GM12878 (cell line): ENCODE measurements at regions not wholly inside any gene's neighbourhood (a gene's known extent, or its start where the extent isn't known, plus 50 kb on each side); places are given as distances from the start of the nearest gene placed in this dataset.

ENCODE experiments used
- ATAC-seq: fragments of 200-7000 bp; cut with Tn5 transposase; 3 replicates; pipeline ENCODE4 v1.9.1; 2020; ENCODE audit warnings: mild to moderate bottlenecking, moderate library complexity
- BruUV-seq: library from RNA; stranded (reverse); fragments of 400-500 nt; replicated peaks from 2 replicates; lab custom pipeline; 2021; lab: Mats Ljungman, UMichigan
- CTCF ChIA-PET: fragments of 300-600 bp; sonication (Branson Sonifier 250); formaldehyde crosslinking; extraction: SDS; loops from one replicate; lab custom pipeline; 2021; ENCODE audit warnings: inconsistent platforms; lab: Yijun Ruan, JAX
- POLR2A ChIA-PET: fragments of 350-600 bp; formaldehyde crosslinking; extraction: SDS; loops from one replicate; lab custom pipeline; 2021; ENCODE audit warnings: inconsistent platforms; lab: Charles Lee
- RAD21 ChIA-PET: fragments of 300-600 bp; sonication (Branson Sonifier 250); formaldehyde crosslinking; loops from one replicate; lab custom pipeline; 2023; ENCODE audit warnings: antibody characterized with exemption; ENCODE audit not compliant: unreplicated experiment; lab: Charles Lee
- SMC1A ChIA-PET: fragments of 300-600 bp; sonication (Branson Sonifier 250); formaldehyde crosslinking; loops from one replicate; lab custom pipeline; 2023; ENCODE audit not compliant: unreplicated experiment, uncharacterized antibody; lab: Charles Lee
- DNase-seq: peaks from one replicate; pipeline ENCODE4 v3.0.0-alpha.2; 2011; ENCODE audit warnings: low read depth, low spot score
- FAIRE-seq: peaks from 3 replicates; lab custom pipeline; 2011; peaks lifted over from hg19 to GRCh38; lab: Jason Lieb, UNC
- H2AFZ ChIP-seq: 2 replicates; pipeline ENCODE4 v1.6.0; 2011; ENCODE audit warnings: low read depth, low read length, control low read depth; ENCODE audit not compliant: control insufficient read depth
- H3K27ac ChIP-seq: 2 replicates; pipeline ENCODE4 v1.5.1; 2011; ENCODE audit warnings: control low read depth; ENCODE audit not compliant: control insufficient read depth, insufficient read depth
- H3K27me3 ChIP-seq, 2 experiments: replicated peaks in 1 of 2; 2 replicates each; pipeline versions ENCODE4 v1.6.0 to v1.6.1; 2011; ENCODE audit warnings: low read length in 1 of 2; ENCODE audit not compliant: control insufficient read depth in 2 of 2, insufficient read depth in 2 of 2
- H3K36me3 ChIP-seq, 2 experiments: 2 replicates each; pipeline ENCODE4 v1.5.1; 2011; ENCODE audit warnings: low read length in 1 of 2; ENCODE audit not compliant: control insufficient read depth in 2 of 2, insufficient read depth in 2 of 2
- H3K4me1 ChIP-seq: 2 replicates; pipeline ENCODE4 v1.6.1; 2011; ENCODE audit warnings: mild to moderate bottlenecking, low read length, moderate library complexity, mixed read lengths; ENCODE audit not compliant: control insufficient read depth, insufficient read depth
- H3K4me2 ChIP-seq: 2 replicates; pipeline ENCODE4 v1.6.0; 2011; ENCODE audit warnings: control low read depth; ENCODE audit not compliant: control insufficient read depth, insufficient read depth
- H3K4me3 ChIP-seq: fragments of 200-600 bp; sonication (generic); 2 replicates; pipeline ENCODE4 v1.5.1; 2016
- H3K79me2 ChIP-seq: 2 replicates; pipeline ENCODE4 v1.6.0; 2011; ENCODE audit warnings: low read length; ENCODE audit not compliant: control insufficient read depth, insufficient read depth
- H3K9ac ChIP-seq: 2 replicates; pipeline ENCODE4 v1.8.0; 2011; ENCODE audit warnings: low read length, control low read depth, mixed read lengths; ENCODE audit not compliant: control insufficient read depth, insufficient read depth
- H3K9me3 ChIP-seq: replicated peaks from 3 replicates; pipeline ENCODE4 v1.5.1; 2011; ENCODE audit warnings: mild to moderate bottlenecking, low read length; ENCODE audit not compliant: control insufficient read depth, insufficient read depth
- H4K20me1 ChIP-seq: 2 replicates; pipeline ENCODE4 v1.6.0; 2011; ENCODE audit not compliant: control insufficient read depth, insufficient read depth
- ETV6 ChIP-seq, 2 experiments: fragments of 450-650 bp in 1 of 2; IDR thresholded peaks in 1 of 2; conservative IDR thresholded peaks in 1 of 2; 2 replicates each; pipeline ENCODE4 v1.6.1; 2014; ENCODE audit warnings: antibody characterized with exemption in 1 of 2, borderline replicate concordance in 1 of 2, low read depth in 1 of 2, mild to moderate bottlenecking in 1 of 2, moderate library complexity in 1 of 2
- IRF4 ChIP-seq: IDR thresholded peaks from 2 replicates; pipeline ENCODE4 v1.6.1; 2011; ENCODE audit warnings: low read depth, low read length
- KLF5 ChIP-seq: fragments of 450-650 bp; IDR thresholded peaks from 2 replicates; pipeline ENCODE4 v1.6.1; 2014; ENCODE audit warnings: mild to moderate bottlenecking; ENCODE audit not compliant: partially characterized antibody
- MYB ChIP-seq: fragments of 150-350 bp; IDR thresholded peaks from 2 replicates; pipeline ENCODE4 v1.6.1; 2014; ENCODE audit warnings: mild to moderate bottlenecking, low read depth, low read length, borderline replicate concordance
- NBN ChIP-seq: fragments of 450-650 bp; IDR thresholded peaks from 2 replicates; pipeline ENCODE4 v1.6.1; 2016
- NR2F1 ChIP-seq: fragments of 450-650 bp; conservative IDR thresholded peaks from 2 replicates; pipeline ENCODE4 v1.6.1; 2017; ENCODE audit warnings: mild to moderate bottlenecking
- SMC3 ChIP-seq: IDR thresholded peaks from 2 replicates; pipeline ENCODE4 v1.6.1; 2011; ENCODE audit warnings: low read length, improper control_type of control experiment, borderline replicate concordance
- WGBS: methylation state at CpG from one replicate; pipeline ENCODE4 v1.1.6; 2016; ENCODE audit warnings: low lambda C conversion rate; ENCODE audit not compliant: insufficient replicate concordance, insufficient coverage; ENCODE audit errors: missing lambda C conversion rate; 5-methylcytosine and 5-hydroxymethylcytosine counted together
- in situ Hi-C: fragments of 300-500 bp; cut with MboI; formaldehyde crosslinking; loops from 9 replicates; pipeline ENCODE4 v1.14.3; 2018; ENCODE audit warnings: mixed read lengths
- intact Hi-C: fragments of 100-400 bp; cut with micrococcal nuclease; formaldehyde crosslinking; loops from one replicate; pipeline ENCODE4 v1.14.2; 2022; ENCODE audit not compliant: unreplicated experiment
- TF ChIP-seq, protein P1 (sequence below): fragments of 450-650 bp; formaldehyde crosslinking; IDR thresholded peaks from 2 replicates; pipeline ENCODE4 v1.4.0; 2020; ENCODE audit warnings: mild to moderate bottlenecking, moderate library complexity
- TF ChIP-seq, protein P2 (sequence below): fragments of 450-650 bp; IDR thresholded peaks from 2 replicates; pipeline ENCODE4 v1.6.1; 2016; ENCODE audit warnings: mild to moderate bottlenecking
- TF ChIP-seq, protein P3 (sequence below): fragments of 150-350 bp; IDR thresholded peaks from 2 replicates; pipeline ENCODE4 v1.6.1; 2014; ENCODE audit warnings: mild to moderate bottlenecking, low read depth, low read length

DNA sequence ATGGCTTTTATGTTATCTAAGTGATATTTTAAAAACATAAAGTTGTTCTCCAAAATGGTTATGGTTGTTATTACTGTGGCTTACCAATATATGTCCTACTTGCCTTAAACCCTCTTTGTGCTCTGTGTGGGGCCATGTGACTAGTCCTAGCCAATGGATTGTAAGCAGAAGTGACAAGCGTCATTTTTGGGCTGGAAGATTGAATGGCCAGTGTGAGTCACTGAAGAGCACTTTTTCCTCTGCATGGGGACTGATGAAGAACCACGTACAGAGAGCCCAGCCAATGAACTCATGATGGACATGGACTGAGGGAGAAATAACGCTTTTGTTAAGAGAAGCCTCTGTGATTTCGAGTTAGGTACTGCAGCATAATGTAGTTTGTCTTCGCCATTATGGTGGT is 332.7 kb downstream of the EDEM1 start:
- no peak for FAIRE-seq
- Histone ChIP-seq H3K9ac (no peak overlapping the region), H4K20me1 (no peaks in the 10 kb centered on the region), H3K79me2 (no peaks in the 10 kb centered on the region), H3K9me3 (no peaks in the 10 kb centered on the region), H3K4me2 (no peak overlapping the region), H2AFZ (no peak overlapping the region), H3K27me3 (no peaks in the 10 kb centered on the region), H3K36me3 (no peaks in the 10 kb centered on the region), H3K27ac (no peak overlapping the region), H3K4me1 (no peaks in the 10 kb centered on the region), H3K4me3 (no peak overlapping the region)
- TF ChIP-seq, protein P1, sequence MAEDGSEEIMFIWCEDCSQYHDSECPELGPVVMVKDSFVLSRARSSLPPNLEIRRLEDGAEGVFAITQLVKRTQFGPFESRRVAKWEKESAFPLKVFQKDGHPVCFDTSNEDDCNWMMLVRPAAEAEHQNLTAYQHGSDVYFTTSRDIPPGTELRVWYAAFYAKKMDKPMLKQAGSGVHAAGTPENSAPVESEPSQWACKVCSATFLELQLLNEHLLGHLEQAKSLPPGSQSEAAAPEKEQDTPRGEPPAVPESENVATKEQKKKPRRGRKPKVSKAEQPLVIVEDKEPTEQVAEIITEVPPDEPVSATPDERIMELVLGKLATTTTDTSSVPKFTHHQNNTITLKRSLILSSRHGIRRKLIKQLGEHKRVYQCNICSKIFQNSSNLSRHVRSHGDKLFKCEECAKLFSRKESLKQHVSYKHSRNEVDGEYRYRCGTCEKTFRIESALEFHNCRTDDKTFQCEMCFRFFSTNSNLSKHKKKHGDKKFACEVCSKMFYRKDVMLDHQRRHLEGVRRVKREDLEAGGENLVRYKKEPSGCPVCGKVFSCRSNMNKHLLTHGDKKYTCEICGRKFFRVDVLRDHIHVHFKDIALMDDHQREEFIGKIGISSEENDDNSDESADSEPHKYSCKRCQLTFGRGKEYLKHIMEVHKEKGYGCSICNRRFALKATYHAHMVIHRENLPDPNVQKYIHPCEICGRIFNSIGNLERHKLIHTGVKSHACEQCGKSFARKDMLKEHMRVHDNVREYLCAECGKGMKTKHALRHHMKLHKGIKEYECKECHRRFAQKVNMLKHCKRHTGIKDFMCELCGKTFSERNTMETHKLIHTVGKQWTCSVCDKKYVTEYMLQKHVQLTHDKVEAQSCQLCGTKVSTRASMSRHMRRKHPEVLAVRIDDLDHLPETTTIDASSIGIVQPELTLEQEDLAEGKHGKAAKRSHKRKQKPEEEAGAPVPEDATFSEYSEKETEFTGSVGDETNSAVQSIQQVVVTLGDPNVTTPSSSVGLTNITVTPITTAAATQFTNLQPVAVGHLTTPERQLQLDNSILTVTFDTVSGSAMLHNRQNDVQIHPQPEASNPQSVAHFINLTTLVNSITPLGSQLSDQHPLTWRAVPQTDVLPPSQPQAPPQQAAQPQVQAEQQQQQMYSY (CRISPR knock-in tag): no peak
- no peak for TF ChIP-seq ETV6 (conservative IDR thresholded peaks at IDR 0.05 in 1 of 2, IDR thresholded peaks at IDR 0.05 in 1 of 2; ENCODE audit: borderline replicate concordance in 1 of 2, low read depth in 1 of 2)
- TF ChIP-seq, protein P2, sequence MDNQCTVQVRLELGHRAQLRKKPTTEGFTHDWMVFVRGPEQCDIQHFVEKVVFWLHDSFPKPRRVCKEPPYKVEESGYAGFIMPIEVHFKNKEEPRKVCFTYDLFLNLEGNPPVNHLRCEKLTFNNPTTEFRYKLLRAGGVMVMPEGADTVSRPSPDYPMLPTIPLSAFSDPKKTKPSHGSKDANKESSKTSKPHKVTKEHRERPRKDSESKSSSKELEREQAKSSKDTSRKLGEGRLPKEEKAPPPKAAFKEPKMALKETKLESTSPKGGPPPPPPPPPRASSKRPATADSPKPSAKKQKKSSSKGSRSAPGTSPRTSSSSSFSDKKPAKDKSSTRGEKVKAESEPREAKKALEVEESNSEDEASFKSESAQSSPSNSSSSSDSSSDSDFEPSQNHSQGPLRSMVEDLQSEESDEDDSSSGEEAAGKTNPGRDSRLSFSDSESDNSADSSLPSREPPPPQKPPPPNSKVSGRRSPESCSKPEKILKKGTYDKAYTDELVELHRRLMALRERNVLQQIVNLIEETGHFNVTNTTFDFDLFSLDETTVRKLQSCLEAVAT: no peak
- TF ChIP-seq IRF4: no peak
- no peak for TF ChIP-seq MYB
- no peak for TF ChIP-seq KLF5
- TF ChIP-seq NR2F1: no peak
- no peak for TF ChIP-seq SMC3
- TF ChIP-seq NBN: no peak
- TF ChIP-seq, protein P3, sequence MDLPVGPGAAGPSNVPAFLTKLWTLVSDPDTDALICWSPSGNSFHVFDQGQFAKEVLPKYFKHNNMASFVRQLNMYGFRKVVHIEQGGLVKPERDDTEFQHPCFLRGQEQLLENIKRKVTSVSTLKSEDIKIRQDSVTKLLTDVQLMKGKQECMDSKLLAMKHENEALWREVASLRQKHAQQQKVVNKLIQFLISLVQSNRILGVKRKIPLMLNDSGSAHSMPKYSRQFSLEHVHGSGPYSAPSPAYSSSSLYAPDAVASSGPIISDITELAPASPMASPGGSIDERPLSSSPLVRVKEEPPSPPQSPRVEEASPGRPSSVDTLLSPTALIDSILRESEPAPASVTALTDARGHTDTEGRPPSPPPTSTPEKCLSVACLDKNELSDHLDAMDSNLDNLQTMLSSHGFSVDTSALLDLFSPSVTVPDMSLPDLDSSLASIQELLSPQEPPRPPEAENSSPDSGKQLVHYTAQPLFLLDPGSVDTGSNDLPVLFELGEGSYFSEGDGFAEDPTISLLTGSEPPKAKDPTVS: no peak
- intact Hi-C loops: no loop called here
- ChIA-PET CTCF (no interaction called here), POLR2A (no interaction called here), SMC1A (no interaction called here), RAD21 (no interaction called here)
- in situ Hi-C loops: no loop called here
- no peak for ATAC-seq
- no peak for DNase-seq
- WGBS: 0% methylated on average over 5 of the region's 5 CpGs
- no TSS peak for BruUV-seq
